HG03520 (cell line): ENCODE measurements at regions not wholly inside any gene's neighbourhood (a gene's known extent, or its start where the extent isn't known, plus 50 kb on each side); places are given as distances from the start of the nearest gene placed in this dataset.
"Not testable (repeated sequence)": the region's sequence is repeated elsewhere in the genome, so short reads cannot be mapped to it uniquely, and the experiment has no call there.

Experiments used
- ATAC-seq: cut with Tn5 transposase; IDR thresholded peaks from one replicate; pipeline ENCODE4 v1.9.1; 2021; ENCODE audit warnings: mild to moderate bottlenecking, moderate library complexity; ENCODE audit not compliant: unreplicated experiment

GRCh38 chr2:242001853-242002252 lies 132.3 kb downstream of the RTP5 start:
- no peak for ATAC-seq

GRCh38 chr2:242002944-242003343 lies 133.4 kb downstream of the RTP5 start:
- no peak for ATAC-seq

- no peak for ATAC-seq
Observed at GRCh38 chr2:242004223-242004901, 134.8 kb downstream of the RTP5 start.

- ATAC-seq: no peak
Observed at GRCh38 chr2:242004902-242005230, 135.3 kb downstream of the RTP5 start.

GRCh38 chr2:242006091-242006634 lies 136.6 kb downstream of the RTP5 start:
- not testable (repeated sequence) for ATAC-seq

- ATAC-seq: not testable (repeated sequence)
Observed at GRCh38 chr2:242008908-242009307, 139.4 kb downstream of the RTP5 start.

GRCh38 chr2:242009846-242010245 lies 140.3 kb downstream of the RTP5 start:
- ATAC-seq: not testable (repeated sequence)

GRCh38 chr2:242010252-242011166 lies 141.0 kb downstream of the RTP5 start:
- not testable (repeated sequence) for ATAC-seq

- ATAC-seq: no peak
Observed at GRCh38 chr2:242011167-242011513, 141.6 kb downstream of the RTP5 start.

GRCh38 chr2:242011516-242011915 lies 142.0 kb downstream of the RTP5 start:
- ATAC-seq: no peak

- ATAC-seq: no peak
Observed at GRCh38 chr2:242011991-242012764, 142.6 kb downstream of the RTP5 start.

GRCh38 chr2:242012956-242013764 lies 143.6 kb downstream of the RTP5 start:
- ATAC-seq: no peak

GRCh38 chr2:242013771-242014170 lies 144.2 kb downstream of the RTP5 start:
- ATAC-seq: no peak

- ATAC-seq: no peak
Observed at GRCh38 chr2:242015108-242016065, 145.9 kb downstream of the RTP5 start.

GRCh38 chr2:242017086-242017485 lies 147.6 kb downstream of the RTP5 start:
- ATAC-seq: no peak

GRCh38 chr2:242018416-242018815 lies 148.9 kb downstream of the RTP5 start:
- not testable (repeated sequence) for ATAC-seq

- no peak for ATAC-seq
Observed at GRCh38 chr2:242019344-242019743, 149.8 kb downstream of the RTP5 start.

GRCh38 chr2:242020196-242021004 lies 150.9 kb downstream of the RTP5 start:
- no peak for ATAC-seq
